Activated CD8-positive, alpha-beta T cell treated with anti-CD3 and anti-CD28 coated beads for 36 hours (primary cell): ENCODE measurements at regions not wholly inside any gene's neighbourhood (a gene's known extent, or its start where the extent isn't known, plus 50 kb on each side); places are given as distances from the start of the nearest gene placed in this dataset.

ENCODE experiments used
- ATAC-seq: fragments of 200-7000 bp; cut with Tn5 transposase; one replicate; pipeline ENCODE4 v1.10.0; 2021; ENCODE audit warnings: mild to moderate bottlenecking, moderate library complexity
- CTCF ChIA-PET: fragments of 350-600 bp; sonication (Branson Sonifier 250); formaldehyde crosslinking; loops from one replicate; lab custom pipeline; 2021; ENCODE audit warnings: antibody characterized with exemption; lab: Charles Lee
- POLR2A ChIA-PET: fragments of 350-600 bp; sonication (Branson Sonifier 250); formaldehyde crosslinking; loops from one replicate; lab custom pipeline; 2021; ENCODE audit warnings: antibody characterized with exemption; lab: Charles Lee
- DNase-seq: peaks from one replicate; pipeline ENCODE4 v3.0.0-alpha.2; 2020
- H3K27ac Mint-ChIP-seq: one replicate; pipeline ENCODE4 v1.8.0; 2021; ENCODE audit warnings: mild to moderate bottlenecking, mixed read lengths
- H3K27me3 Mint-ChIP-seq: one replicate; pipeline ENCODE4 v1.8.0; 2021; ENCODE audit warnings: mixed read lengths
- H3K36me3 Mint-ChIP-seq: one replicate; pipeline ENCODE4 v1.8.0; 2021; ENCODE audit warnings: low read depth, mixed read lengths
- H3K4me1 Mint-ChIP-seq: one replicate; pipeline ENCODE4 v1.8.0; 2021; ENCODE audit warnings: low read depth, mixed read lengths
- H3K4me3 Mint-ChIP-seq: one replicate; pipeline ENCODE4 v1.8.0; 2021; ENCODE audit warnings: mild to moderate bottlenecking, moderate library complexity, mixed read lengths
- H3K9me3 Mint-ChIP-seq: one replicate; pipeline ENCODE4 v1.8.0; 2021; ENCODE audit warnings: mixed read lengths
- CTCF ChIP-seq: fragments of 200-600 bp; IDR thresholded peaks from one replicate; pipeline ENCODE4 v1.8.0; 2022; ENCODE audit warnings: antibody characterized with exemption, mild to moderate bottlenecking
- intact Hi-C: fragments of 100-400 bp; cut with micrococcal nuclease; formaldehyde crosslinking; loops from one replicate; pipeline ENCODE4 v1.10.0; 2022

GRCh38 chr2:184528119-184528518 is 70.2 kb upstream of the ZNF804A start:
- POLR2A ChIA-PET = no interaction called here
- no peak for DNase-seq
- no peaks in the 10 kb centered on the region for H3K4me1 Mint-ChIP-seq
- no peaks in the 10 kb centered on the region for H3K36me3 Mint-ChIP-seq
- H3K27me3 Mint-ChIP-seq = no peaks in the 10 kb centered on the region
- H3K9me3 Mint-ChIP-seq = peaks cover 17% of the 10 kb centered on the region
- intact Hi-C loops = no loop called here
- CTCF ChIA-PET = no interaction called here
- ATAC-seq = no peak
- no peak overlapping the region for H3K4me3 Mint-ChIP-seq
- no peak for TF ChIP-seq CTCF
- H3K27ac Mint-ChIP-seq = no peak overlapping the region

GRCh38 chr2:184530239-184530638 is 68.1 kb upstream of the ZNF804A start:
- H3K27me3 Mint-ChIP-seq = no peaks in the 10 kb centered on the region
- H3K27ac Mint-ChIP-seq = no peak overlapping the region
- intact Hi-C loops = no loop called here
- ChIA-PET POLR2A (no interaction called here), CTCF (no interaction called here)
- ATAC-seq (no peak), DNase-seq (no peak)
- peaks cover 16% of the 10 kb centered on the region for H3K9me3 Mint-ChIP-seq
- H3K36me3 Mint-ChIP-seq = no peaks in the 10 kb centered on the region
- H3K4me3 Mint-ChIP-seq = no peak overlapping the region
- TF ChIP-seq CTCF = no peak
- H3K4me1 Mint-ChIP-seq = no peaks in the 10 kb centered on the region

- no peaks in the 10 kb centered on the region for H3K4me1 Mint-ChIP-seq
- CTCF ChIA-PET = no interaction called here
- no peaks in the 10 kb centered on the region for H3K36me3 Mint-ChIP-seq
- H3K27ac Mint-ChIP-seq = no peak overlapping the region
- no peak overlapping the region for H3K4me3 Mint-ChIP-seq
- no peaks in the 10 kb centered on the region for H3K27me3 Mint-ChIP-seq
- peaks cover 16% of the 10 kb centered on the region for H3K9me3 Mint-ChIP-seq
- intact Hi-C loops = no loop called here
- DNase-seq (no peak), ATAC-seq (no peak)
- POLR2A ChIA-PET = no interaction called here
- no peak for TF ChIP-seq CTCF
Measured at GRCh38 chr2:184530959-184531358, 67.4 kb upstream of the ZNF804A start.

GRCh38 chr2:184532551-184532950 is 65.8 kb upstream of the ZNF804A start:
- POLR2A ChIA-PET = no interaction called here
- H3K4me1 Mint-ChIP-seq = no peaks in the 10 kb centered on the region
- H3K9me3 Mint-ChIP-seq = peaks cover 13% of the 10 kb centered on the region
- no peaks in the 10 kb centered on the region for H3K36me3 Mint-ChIP-seq
- intact Hi-C loops = no loop called here
- H3K27ac Mint-ChIP-seq = no peak overlapping the region
- ATAC-seq = no peak
- H3K27me3 Mint-ChIP-seq = no peaks in the 10 kb centered on the region
- no peak for TF ChIP-seq CTCF
- DNase-seq = no peak
- no peak overlapping the region for H3K4me3 Mint-ChIP-seq
- CTCF ChIA-PET = no interaction called here

GRCh38 chr2:184534986-184535385 is 63.3 kb upstream of the ZNF804A start:
- no peak for TF ChIP-seq CTCF
- Mint-ChIP-seq H3K36me3 (no peaks in the 10 kb centered on the region), H3K27ac (no peak overlapping the region), H3K4me1 (no peaks in the 10 kb centered on the region), H3K4me3 (no peak overlapping the region), H3K9me3 (peaks cover 4% of the 10 kb centered on the region), H3K27me3 (no peaks in the 10 kb centered on the region)
- ChIA-PET POLR2A (no interaction called here), CTCF (no interaction called here)
- DNase-seq (no peak), ATAC-seq (no peak)
- intact Hi-C loops = no loop called here
